Heart left ventricle (tissue), 16 donors: ENCODE measurements at regions not wholly inside any gene's neighbourhood (a gene's known extent, or its start where the extent isn't known, plus 50 kb on each side); places are given as distances from the start of the nearest gene placed in this dataset.

Source experiments
- ATAC-seq, 4 donors: fragments of 200-7000 bp; cut with Tn5 transposase; one replicate each; pipeline ENCODE4 v1.9.1; 2020 to 2022; ENCODE audit warnings: moderate library complexity in 4 of 4, mild to moderate bottlenecking in 3 of 4, moderate number of reproducible peaks in 1 of 4
- DNase-seq, 5 donors: peaks; one replicate each; pipeline ENCODE4 v3.0.0-alpha.2; 2020
- H3K27ac ChIP-seq, 12 donors: fragments of 200-600 bp; sonication (generic) in 4 of 12; one replicate each; pipeline versions ENCODE4 v1.5.0 to v1.8.0; 2016 to 2022; ENCODE audit warnings: mild to moderate bottlenecking in 2 of 12
- H3K27me3 ChIP-seq, 9 donors: fragments of 200-600 bp; sonication (generic) in 2 of 9; one replicate each; pipeline versions ENCODE4 v1.5.1 to v1.8.0; 2016 to 2022; ENCODE audit warnings: mild to moderate bottlenecking in 3 of 9
- H3K36me3 ChIP-seq, 9 donors: fragments of 200-600 bp; sonication (generic) in 2 of 9; one replicate each; pipeline versions ENCODE4 v1.5.0 to v1.8.0; 2018 to 2022; ENCODE audit warnings: mild to moderate bottlenecking in 2 of 9
- H3K4me1 ChIP-seq, 12 donors: fragments of 200-600 bp; sonication (generic) in 4 of 12; one replicate each; pipeline versions ENCODE4 v1.5.0 to v1.8.0; 2016 to 2022; ENCODE audit warnings: mild to moderate bottlenecking in 3 of 12
- H3K4me3 ChIP-seq, 12 donors: fragments of 200-600 bp; sonication (generic) in 4 of 12; one replicate each; pipeline versions ENCODE4 v1.5.0 to v1.8.0; 2017 to 2022; ENCODE audit warnings: mild to moderate bottlenecking in 9 of 12, moderate library complexity in 4 of 12
- H3K9me3 ChIP-seq, 12 donors: fragments of 200-600 bp; sonication (generic) in 4 of 12; one replicate each; pipeline versions ENCODE4 v1.5.0 to v1.8.0; 2016 to 2022; ENCODE audit warnings: mild to moderate bottlenecking in 1 of 12
- CTCF ChIP-seq, 12 donors: fragments of 200-600 bp; sonication (generic) in 4 of 12; IDR thresholded peaks; one replicate each; pipeline versions ENCODE4 v1.5.0 to v1.8.0; 2018 to 2022; ENCODE audit warnings: antibody characterized with exemption in 12 of 12, mild to moderate bottlenecking in 5 of 12
- POLR2A ChIP-seq, 2 donors: fragments of 450-650 bp; IDR thresholded peaks; one replicate each; pipeline ENCODE4 v1.6.1; 2017; ENCODE audit warnings: antibody characterized with exemption in 2 of 2, mild to moderate bottlenecking in 2 of 2, moderate library complexity in 2 of 2
- WGBS, 4 donors: extraction: QIAGEN DNeasy Blood & Tissue Kit in 2 of 4; methylation state at CpG; one replicate each; pipeline versions ENCODE4 v1.1.5 to v1.1.7; 2013 to 2018; 5-methylcytosine and 5-hydroxymethylcytosine counted together
- intact Hi-C, 10 donors: fragments of 100-400 bp; cut with DNase I; formaldehyde crosslinking; loops; one replicate each; pipeline versions ENCODE4 v1.11.1 to v1.14.2; 2022
- donor health status: ischemic (EF 13 %, LVEDD 7.1; RV severe dilation, severe dysfunction).
- donor health status: healthy with polysubstance abuse.
- donor health status: DM: no; HTN: yes; CAD: no.
- donor health status: DM: no; HTN: no; CAD: no.
- donor health status: ischemic (EF 25% LVEDD 6.9; RV normal size, moderate dysfunction).
- donor health status: ischemic (EF 25% LVEDD 5.7; RV mildly dilated, moderate dysfunction).
- donor health status: healthy.
- donor health status: DM: yes; HTN: yes; CAD: no.
- donor health status: ischemic (EF 35%, LVEDD 5.7; RV mildly dilated, moderate dysfunction).
- donor health status: nonischemic (EF 11% LVEDD 7.7; RV severe dilation, severe dysfunction).
- donor health status: DM: yes; HTN: yes; CAD: no.
- donor health status: PGD.
- donor health status: ischemic (EF 29% LVEDD 5.4; RV normal size, mild dysfunction).
- donor health status: nonischemic (EF 23%, LVEDD 6.1; RV moderate dilation, normal function).

- ATAC-seq (no peak), DNase-seq (no peak)
- Histone ChIP-seq H3K9me3 (no peaks in the 10 kb centered on the region), H3K36me3 (no peaks in the 10 kb centered on the region), H3K4me3 (no peak overlapping the region), H3K4me1 (no peaks in the 10 kb centered on the region), H3K27me3 (no peaks in the 10 kb centered on the region), H3K27ac (no peak overlapping the region)
- whole genome bisulfite sequencing, 4 donors = 58 to 65% (median 62%) methylated on average over 2 of the region's 2 CpGs
- intact Hi-C loops = no loop called here
- TF ChIP-seq POLR2A (IDR thresholded peaks at IDR 0.05) (no peak), CTCF (IDR thresholded peaks at IDR 0.05) (no peak)
Observed at GRCh38 chr4:186775902-186776301, 52.2 kb upstream of the FAT1 start.

DNA sequence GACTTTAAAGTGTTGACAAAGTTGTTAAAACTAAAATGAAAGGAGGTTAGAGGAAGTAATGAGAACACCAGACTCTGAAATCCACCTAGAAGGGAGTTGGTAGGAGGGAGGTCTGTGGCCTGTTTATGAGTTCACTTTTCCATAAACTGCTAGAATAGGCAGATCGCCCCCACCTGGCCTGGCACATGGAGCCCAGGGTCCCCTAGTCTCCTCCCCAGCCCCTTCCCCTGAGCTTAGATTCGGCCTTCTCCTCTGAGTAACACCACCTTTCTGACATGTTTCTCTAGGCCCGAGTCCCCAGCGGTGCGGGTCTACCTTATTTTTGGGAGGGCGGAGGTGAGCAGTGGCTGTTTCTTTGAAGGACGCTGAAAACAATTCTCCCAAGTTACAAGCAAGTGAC, 54.5 kb upstream of the FAT1 start:
- intact Hi-C loops = no loop called here

DNA sequence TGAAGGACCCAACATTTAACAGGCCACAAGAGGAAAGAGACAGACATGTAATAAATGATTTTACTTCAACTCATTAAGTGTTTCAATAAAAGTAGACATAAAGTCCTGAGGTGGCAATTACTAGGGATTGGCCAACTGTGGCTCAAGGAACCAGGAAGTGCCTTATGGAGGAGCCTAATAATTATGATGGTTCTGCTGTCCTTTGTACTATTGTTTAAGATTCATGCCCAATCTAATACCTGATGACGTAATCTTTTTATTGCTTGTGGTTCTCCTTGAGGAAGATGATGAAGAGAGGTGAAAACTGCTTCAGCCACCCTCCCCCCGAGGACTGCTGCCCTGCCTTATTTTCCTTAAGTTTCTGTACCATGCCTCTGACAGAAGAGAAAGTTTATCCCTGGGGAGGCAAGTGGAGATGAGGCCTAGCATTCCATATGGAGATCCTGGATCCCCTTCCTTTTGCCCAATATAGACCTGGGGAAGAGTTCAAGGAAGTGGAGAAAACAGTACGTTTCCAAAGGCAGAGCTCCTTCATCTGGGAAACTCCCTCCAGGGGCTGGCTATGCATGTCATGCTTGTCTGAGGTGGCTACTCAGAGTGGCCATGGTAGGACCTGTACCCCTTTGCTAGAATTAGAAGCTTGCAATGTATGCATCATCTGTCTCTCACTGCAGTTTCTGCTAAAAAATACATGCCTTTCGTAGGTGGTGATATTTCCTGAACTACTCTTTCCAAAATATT, 56.8 kb upstream of the FAT1 start:
- H3K27me3 ChIP-seq = no peaks in the 10 kb centered on the region
- H3K4me3 ChIP-seq = no peak overlapping the region
- H3K27ac ChIP-seq = no peak overlapping the region
- DNase-seq (no peak), ATAC-seq (no peak)
- intact Hi-C loops = no loop called here
- no peaks in the 10 kb centered on the region for H3K36me3 ChIP-seq
- H3K4me1 ChIP-seq = no peaks in the 10 kb centered on the region
- no peak for TF ChIP-seq CTCF (IDR thresholded peaks at IDR 0.05)
- TF ChIP-seq POLR2A (IDR thresholded peaks at IDR 0.05) = no peak
- no peaks in the 10 kb centered on the region for H3K9me3 ChIP-seq
- WGBS, 4 donors = 33 to 59% (median 52%) methylated on average over 3 to 4 of the region's 4 CpGs

More for the DNA sequence above, 54.5 kb upstream of the FAT1 start:
- Histone ChIP-seq H3K9me3 (no peaks in the 10 kb centered on the region), H3K4me1 (no peaks in the 10 kb centered on the region), H3K27me3 (no peaks in the 10 kb centered on the region), H3K27ac (no peak overlapping the region), H3K36me3 (no peaks in the 10 kb centered on the region), H3K4me3 (no peak overlapping the region)
- ATAC-seq (no peak), DNase-seq (no peak)
- 90 to 96% (median 91%) methylated on average over 7 of the region's 7 CpGs for WGBS, 4 donors
- TF ChIP-seq POLR2A (IDR thresholded peaks at IDR 0.05) (no peak), CTCF (IDR thresholded peaks at IDR 0.05) (no peak)

DNA sequence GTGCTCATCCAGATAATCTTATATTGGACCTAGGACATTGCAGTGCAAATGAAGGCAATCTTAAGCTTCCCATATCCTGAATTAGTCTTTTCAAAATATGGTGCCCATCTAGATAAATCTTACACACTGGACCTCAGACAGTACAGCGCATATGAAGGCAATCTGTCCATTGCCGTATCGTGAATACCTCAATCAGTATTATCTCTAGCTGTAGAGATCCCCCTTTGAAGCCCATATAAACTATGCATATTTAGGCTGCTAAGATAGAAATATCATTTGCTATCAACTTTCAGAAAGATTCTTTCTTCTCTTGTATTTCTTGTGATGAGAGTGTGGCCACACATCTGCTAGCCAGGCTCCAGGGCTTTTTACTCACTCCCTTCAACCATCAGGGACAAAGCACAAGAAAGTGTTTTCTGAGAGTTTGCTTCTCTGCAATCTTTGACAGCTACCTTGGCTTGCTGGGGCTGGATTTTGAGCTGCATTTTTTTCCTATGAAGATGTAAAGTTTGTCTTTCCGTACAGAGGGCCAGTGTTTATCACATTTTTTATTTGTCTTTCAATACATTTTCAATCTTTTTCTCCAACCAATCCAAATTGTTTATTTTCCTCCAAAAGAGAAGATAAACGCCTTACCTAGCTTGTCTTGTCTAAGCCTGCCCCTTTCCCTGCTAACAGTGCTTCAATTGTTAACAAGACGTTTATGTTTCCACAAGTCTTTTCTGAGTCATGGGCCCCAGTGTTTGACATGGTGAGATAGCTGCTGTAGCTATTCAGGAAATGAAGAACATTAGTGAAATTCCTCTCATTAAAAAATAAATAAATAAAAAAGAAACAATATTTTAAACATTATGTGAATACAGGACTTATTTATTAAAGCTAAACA, 57.6 kb upstream of the FAT1 start:
- WGBS, 4 donors = 60 to 71% (median 65%) methylated on average over 6 of the region's 6 CpGs
- no peak for ATAC-seq
- H3K27me3 ChIP-seq = peaks cover 0 to 4% (median 0%) of the 10 kb centered on the region in 9 donors
- intact Hi-C loops = no loop called here
- no peak for TF ChIP-seq CTCF (IDR thresholded peaks at IDR 0.05)
- no peak for TF ChIP-seq POLR2A (IDR thresholded peaks at IDR 0.05)
- no peaks in the 10 kb centered on the region for H3K9me3 ChIP-seq
- no peaks in the 10 kb centered on the region for H3K36me3 ChIP-seq
- H3K27ac ChIP-seq = no peak overlapping the region
- no peak overlapping the region for H3K4me3 ChIP-seq
- H3K4me1 ChIP-seq = no peaks in the 10 kb centered on the region
- DNase-seq = no peak
